ENCODE measurements at regions not wholly inside any gene's neighbourhood (a gene's known extent, or its start where the extent isn't known, plus 50 kb on each side); places are given as distances from the start of the nearest gene placed in this dataset.
"Not testable (repeated sequence)": the region's sequence is repeated elsewhere in the genome, so short reads cannot be mapped to it uniquely, and the experiment has no call there.

DNA sequence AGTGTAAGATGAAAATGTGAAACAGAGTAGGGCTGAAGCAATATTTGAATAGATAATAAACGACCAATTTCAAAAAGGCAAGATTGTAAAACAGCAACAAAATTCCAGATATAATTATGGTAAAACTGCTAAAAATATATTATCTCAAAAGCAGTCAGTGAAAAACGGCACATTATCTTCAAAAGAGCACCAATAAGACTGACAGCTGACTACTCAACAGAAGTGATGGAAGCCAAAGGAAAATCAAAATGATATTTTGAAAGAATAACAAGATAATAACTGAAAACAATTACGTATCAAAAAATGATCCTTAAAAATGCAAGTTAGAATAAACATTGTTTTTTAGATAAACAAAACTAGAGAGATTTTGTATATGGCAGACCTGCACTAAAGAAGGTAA, 920.6 kb upstream of the FAM98A start:
- ChIA-PET POLR2A (no interaction called here), CTCF (no interaction called here)
- H3K27me3 Mint-ChIP-seq (ENCODE audit: low read depth), result no peaks in the 10 kb centered on the region
- H3K4me1 Mint-ChIP-seq, result no peaks in the 10 kb centered on the region
- H3K27ac Mint-ChIP-seq, result no peak overlapping the region
- TF ChIP-seq PRDM15 (CRISPR knock-in tag; IDR thresholded peaks at IDR 0.05) (no peak), ZNF232 (CRISPR knock-in tag; IDR thresholded peaks at IDR 0.05) (no peak), NR2C2 (CRISPR knock-in tag; IDR thresholded peaks at IDR 0.05) (no peak), ZNF317 (CRISPR knock-in tag; IDR thresholded peaks at IDR 0.05; ENCODE audit: borderline replicate concordance, low read depth) (peak; percentile 97), ZNF281 (CRISPR knock-in tag; IDR thresholded peaks at IDR 0.05) (no peak), E2F1 (CRISPR knock-in tag; IDR thresholded peaks at IDR 0.05) (no peak), NR1H2 (CRISPR knock-in tag; IDR thresholded peaks at IDR 0.05) (no peak)
- TF ChIP-seq, protein P1, sequence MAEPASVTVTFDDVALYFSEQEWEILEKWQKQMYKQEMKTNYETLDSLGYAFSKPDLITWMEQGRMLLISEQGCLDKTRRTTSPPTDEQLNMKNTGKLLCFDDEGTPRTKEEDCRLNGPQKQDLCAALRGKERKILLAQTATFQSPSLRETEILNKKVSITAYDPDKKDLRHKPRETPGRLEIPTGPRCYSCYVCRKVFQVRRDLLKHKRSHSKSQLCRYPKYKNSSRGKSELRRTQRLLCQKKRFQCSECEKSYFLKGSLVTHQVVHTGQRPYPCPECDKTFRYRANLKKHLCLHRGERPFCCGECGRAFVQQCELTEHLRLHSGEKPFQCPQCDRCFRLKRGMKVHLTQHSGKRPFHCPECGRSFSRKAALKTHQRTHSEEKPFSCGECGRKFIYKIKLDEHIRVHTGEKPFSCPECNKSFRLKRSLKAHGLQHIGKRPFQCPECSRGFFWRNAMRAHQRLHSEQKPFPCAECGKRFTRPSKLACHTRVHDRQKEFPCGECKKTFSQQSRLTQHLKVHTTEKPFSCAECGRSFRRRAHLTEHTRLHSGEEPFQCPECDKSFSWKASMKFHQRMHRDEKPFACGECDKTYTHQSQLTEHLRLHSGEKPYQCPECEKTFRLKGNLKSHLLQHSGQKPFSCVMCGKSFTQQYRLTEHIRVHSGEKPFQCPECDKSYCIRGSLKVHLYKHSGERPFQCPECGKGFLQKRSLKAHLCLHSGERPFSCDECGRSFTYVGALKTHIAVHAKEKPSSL (CRISPR knock-in tag; conservative IDR thresholded peaks at IDR 0.05), result no peak
- DNase-seq (ENCODE audit: low spot score) (no peak), ATAC-seq (no peak)
- peaks cover 44% of the 10 kb centered on the region for H3K9me3 Mint-ChIP-seq
- no peak overlapping the region for H3K4me3 Mint-ChIP-seq
- peaks cover 25% of the 10 kb centered on the region for H3K36me3 Mint-ChIP-seq

DNA sequence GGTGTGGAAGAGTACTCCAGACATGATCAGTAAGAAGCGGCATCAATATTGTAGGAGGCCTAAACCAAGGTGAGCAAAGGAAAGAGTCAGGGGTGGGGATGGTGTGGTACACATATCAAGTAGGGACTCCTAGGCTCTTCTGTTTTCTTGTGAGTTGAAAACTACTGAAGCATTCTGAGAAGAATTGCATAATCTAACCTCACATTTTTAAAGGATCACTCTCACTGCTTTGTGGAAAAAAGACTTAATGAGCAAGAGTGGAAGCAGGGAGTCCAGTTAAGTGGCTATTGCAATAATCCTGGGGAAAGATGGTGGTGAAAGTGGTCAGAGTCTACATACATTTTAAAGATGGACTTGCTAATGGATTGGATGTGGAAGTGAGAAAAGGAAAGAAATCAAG, 899.5 kb upstream of the FAM98A start:
- peaks cover 7% of the 10 kb centered on the region; the same call in 1 of the 2 replicates for H3K36me3 Mint-ChIP-seq
- H3K4me3 Mint-ChIP-seq, result no peak overlapping the region
- ChIA-PET POLR2A (no interaction called here), CTCF (no interaction called here)
- H3K27ac Mint-ChIP-seq, result no peak overlapping the region
- no peak for TF ChIP-seq NFE2L1 (CRISPR knock-in tag; IDR thresholded peaks at IDR 0.05)
- no peaks in the 10 kb centered on the region for H3K27me3 Mint-ChIP-seq (ENCODE audit: low read depth)
- ATAC-seq (no peak), DNase-seq (ENCODE audit: low spot score) (no peak)
- H3K9me3 Mint-ChIP-seq, result peaks cover 21% of the 10 kb centered on the region
- peaks cover 8% of the 10 kb centered on the region for H3K4me1 Mint-ChIP-seq

- POLR2A ChIA-PET; CTCF ChIA-PET; DNase-seq (ENCODE audit: low spot score); H3K36me3 Mint-ChIP-seq; H3K27me3 Mint-ChIP-seq (ENCODE audit: low read depth); H3K4me3 Mint-ChIP-seq; ATAC-seq; H3K4me1 Mint-ChIP-seq; H3K27ac Mint-ChIP-seq: not testable (repeated sequence)
- H3K9me3 Mint-ChIP-seq, result peaks cover 16% of the 10 kb centered on the region
Observed at GRCh38 chr2:34494192-34494591, 895.1 kb upstream of the FAM98A start.

Measured in WTC11 (cell line).